CD4-positive, alpha-beta T cell (primary cell): ENCODE measurements at regions not wholly inside any gene's neighbourhood (a gene's known extent, or its start where the extent isn't known, plus 50 kb on each side); places are given as distances from the start of the nearest gene placed in this dataset.

ENCODE experiments used
- ATAC-seq: fragments of 200-7000 bp; cut with Tn5 transposase; one replicate; pipeline ENCODE4 v1.10.0; 2022; ENCODE audit warnings: mild to moderate bottlenecking; ENCODE audit not compliant: poor library complexity
- CTCF ChIA-PET: fragments of 350-600 bp; sonication (Branson Sonifier 250); formaldehyde crosslinking; loops from one replicate; lab custom pipeline; 2021; ENCODE audit warnings: antibody characterized with exemption, inconsistent platforms; lab: Charles Lee
- POLR2A ChIA-PET: fragments of 350-600 bp; sonication (Branson Sonifier 250); formaldehyde crosslinking; loops from one replicate; lab custom pipeline; 2021; ENCODE audit warnings: antibody characterized with exemption, inconsistent platforms; lab: Charles Lee
- DNase-seq, 14 experiments: peaks; one replicate each; pipeline ENCODE4 v3.0.0-alpha.2; 2013 to 2020; ENCODE audit warnings: mixed read lengths in 2 of 14
- H3K27ac ChIP-seq, 2 donors: one replicate each; pipeline versions ENCODE4 v1.5.1 to v1.7.0; 2013; ENCODE audit warnings: low read length in 2 of 2, low read depth in 1 of 2, mild to moderate bottlenecking in 1 of 2
- H3K27me3 ChIP-seq, 2 experiments: 1 replicate in 1 of 2; 2 replicates in 1 of 2; pipeline versions ENCODE4 v1.6.1 to v1.7.0; 2013; ENCODE audit warnings: low read length in 2 of 2, control low read depth in 1 of 2, mild to moderate bottlenecking in 1 of 2, moderate library complexity in 1 of 2; ENCODE audit not compliant: insufficient read depth in 2 of 2, control insufficient read depth in 1 of 2
- H3K36me3 ChIP-seq: one replicate; pipeline ENCODE4 v1.6.1; 2013; ENCODE audit warnings: low read length, control low read depth; ENCODE audit not compliant: insufficient read depth
- H3K4me1 ChIP-seq: one replicate; pipeline ENCODE4 v1.6.1; 2013; ENCODE audit warnings: low read length, control low read depth; ENCODE audit not compliant: insufficient read depth
- H3K4me3 ChIP-seq: one replicate; pipeline ENCODE4 v1.5.1; 2013; ENCODE audit warnings: mild to moderate bottlenecking, low read length, moderate library complexity
- H3K9me3 ChIP-seq, 2 experiments: 1 replicate in 1 of 2; 2 replicates in 1 of 2; pipeline versions ENCODE4 v1.6.1 to v1.7.0; 2013; ENCODE audit warnings: low read length in 2 of 2, mild to moderate bottlenecking in 2 of 2, control low read depth in 1 of 2, moderate library complexity in 1 of 2; ENCODE audit not compliant: control insufficient read depth in 1 of 2, insufficient read depth in 1 of 2
- H3K27ac Mint-ChIP-seq: one replicate; pipeline ENCODE4 v1.8.0; 2020; ENCODE audit warnings: mixed read lengths
- H3K27me3 Mint-ChIP-seq: one replicate; pipeline ENCODE4 v1.8.0; 2021; ENCODE audit warnings: mixed read lengths
- H3K36me3 Mint-ChIP-seq: one replicate; pipeline ENCODE4 v1.8.0; 2021; ENCODE audit warnings: low read depth, mixed read lengths
- H3K4me1 Mint-ChIP-seq: one replicate; pipeline ENCODE4 v1.8.0; 2021; ENCODE audit warnings: low read depth, mixed read lengths
- H3K4me3 Mint-ChIP-seq: one replicate; pipeline ENCODE4 v1.8.0; 2020; ENCODE audit warnings: mild to moderate bottlenecking, mixed read lengths
- H3K9me3 Mint-ChIP-seq: one replicate; pipeline ENCODE4 v1.8.0; 2020; ENCODE audit warnings: mixed read lengths
- intact Hi-C, 2 experiments: fragments of 100-400 bp; cut with DNase I in 1 of 2; cut with micrococcal nuclease in 1 of 2; formaldehyde crosslinking; loops; one replicate each; pipeline versions ENCODE4 v1.15.1 to v1.9.0; 2023 to 2025; cut with DNase I, micrococcal nuclease
- TF ChIP-seq, protein P1 (sequence below): fragments of 200-600 bp; IDR thresholded peaks from one replicate; pipeline ENCODE4 v1.8.0; 2022; ENCODE audit warnings: antibody characterized with exemption, mild to moderate bottlenecking

DNA sequence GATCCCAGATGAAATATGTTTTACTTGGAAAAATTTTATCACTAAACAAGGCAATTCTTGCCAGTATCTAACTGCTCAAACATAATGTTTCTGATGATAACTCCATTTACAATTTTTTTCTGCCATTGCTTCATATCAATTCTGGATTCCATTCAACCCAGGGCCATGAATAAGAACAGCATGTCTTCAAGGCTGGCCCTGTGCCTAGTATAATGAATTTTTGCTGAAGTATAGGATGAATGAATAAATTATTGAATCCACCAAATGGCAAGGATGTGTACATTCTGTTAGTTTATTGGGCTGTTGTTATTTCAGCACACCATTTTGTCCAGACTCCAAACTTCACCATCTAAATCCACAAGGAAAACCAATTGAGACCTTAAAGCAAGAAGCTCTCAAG is 414.7 kb downstream of the HS3ST3B1 start:
- H3K4me3 Mint-ChIP-seq = no peak overlapping the region
- ATAC-seq (no peak), DNase-seq (no peak)
- ChIA-PET CTCF (no interaction called here), POLR2A (no interaction called here)
- Histone ChIP-seq H3K4me3 (no peak overlapping the region), H3K27me3 (peaks cover 0 to 8% of the 10 kb centered on the region in 2 experiments), H3K27ac (no peak overlapping the region), H3K4me1 (no peaks in the 10 kb centered on the region), H3K9me3 (no peaks in the 10 kb centered on the region), H3K36me3 (no peaks in the 10 kb centered on the region)
- no peaks in the 10 kb centered on the region for H3K4me1 Mint-ChIP-seq
- no peak overlapping the region for H3K27ac Mint-ChIP-seq
- intact Hi-C loops = no loop called here
- no peaks in the 10 kb centered on the region for H3K9me3 Mint-ChIP-seq
- peaks cover 17% of the 10 kb centered on the region for H3K27me3 Mint-ChIP-seq
- H3K36me3 Mint-ChIP-seq = no peaks in the 10 kb centered on the region
- TF ChIP-seq, protein P1, sequence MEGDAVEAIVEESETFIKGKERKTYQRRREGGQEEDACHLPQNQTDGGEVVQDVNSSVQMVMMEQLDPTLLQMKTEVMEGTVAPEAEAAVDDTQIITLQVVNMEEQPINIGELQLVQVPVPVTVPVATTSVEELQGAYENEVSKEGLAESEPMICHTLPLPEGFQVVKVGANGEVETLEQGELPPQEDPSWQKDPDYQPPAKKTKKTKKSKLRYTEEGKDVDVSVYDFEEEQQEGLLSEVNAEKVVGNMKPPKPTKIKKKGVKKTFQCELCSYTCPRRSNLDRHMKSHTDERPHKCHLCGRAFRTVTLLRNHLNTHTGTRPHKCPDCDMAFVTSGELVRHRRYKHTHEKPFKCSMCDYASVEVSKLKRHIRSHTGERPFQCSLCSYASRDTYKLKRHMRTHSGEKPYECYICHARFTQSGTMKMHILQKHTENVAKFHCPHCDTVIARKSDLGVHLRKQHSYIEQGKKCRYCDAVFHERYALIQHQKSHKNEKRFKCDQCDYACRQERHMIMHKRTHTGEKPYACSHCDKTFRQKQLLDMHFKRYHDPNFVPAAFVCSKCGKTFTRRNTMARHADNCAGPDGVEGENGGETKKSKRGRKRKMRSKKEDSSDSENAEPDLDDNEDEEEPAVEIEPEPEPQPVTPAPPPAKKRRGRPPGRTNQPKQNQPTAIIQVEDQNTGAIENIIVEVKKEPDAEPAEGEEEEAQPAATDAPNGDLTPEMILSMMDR = no peak

DNA sequence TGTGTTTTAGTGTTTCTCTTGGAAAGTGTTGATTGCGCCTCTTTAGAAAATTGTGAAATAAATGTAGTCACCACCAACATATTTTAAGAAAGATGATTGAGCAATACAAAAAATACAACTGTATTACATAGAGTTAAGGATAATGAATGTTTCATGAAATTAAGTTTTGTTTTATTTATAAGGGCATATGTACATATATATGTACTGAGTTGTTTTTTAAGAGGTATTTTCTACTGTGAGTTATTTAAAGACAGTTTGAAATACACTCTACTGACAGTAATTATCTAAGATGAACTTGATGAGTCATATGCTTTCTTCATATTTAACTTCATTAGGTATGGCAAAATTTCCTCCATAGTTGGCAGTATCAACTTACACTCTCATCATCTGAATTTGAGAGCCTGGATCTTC is 411.7 kb downstream of the HS3ST3B1 start:
- Histone ChIP-seq H3K27me3 (no peaks in the 10 kb centered on the region), H3K27ac (no peak overlapping the region), H3K36me3 (no peaks in the 10 kb centered on the region), H3K4me1 (no peaks in the 10 kb centered on the region), H3K9me3 (no peaks in the 10 kb centered on the region), H3K4me3 (no peak overlapping the region)
- Mint-ChIP-seq H3K36me3 (no peaks in the 10 kb centered on the region), H3K9me3 (no peaks in the 10 kb centered on the region), H3K27ac (no peak overlapping the region), H3K27me3 (peaks cover 6% of the 10 kb centered on the region), H3K4me3 (no peak overlapping the region), H3K4me1 (no peaks in the 10 kb centered on the region)
- intact Hi-C loops = no loop called here
- DNase-seq (no peak), ATAC-seq (no peak)
- CTCF ChIA-PET = no interaction called here
- TF ChIP-seq, protein P1 = no peak
- POLR2A ChIA-PET = no interaction called here

DNA sequence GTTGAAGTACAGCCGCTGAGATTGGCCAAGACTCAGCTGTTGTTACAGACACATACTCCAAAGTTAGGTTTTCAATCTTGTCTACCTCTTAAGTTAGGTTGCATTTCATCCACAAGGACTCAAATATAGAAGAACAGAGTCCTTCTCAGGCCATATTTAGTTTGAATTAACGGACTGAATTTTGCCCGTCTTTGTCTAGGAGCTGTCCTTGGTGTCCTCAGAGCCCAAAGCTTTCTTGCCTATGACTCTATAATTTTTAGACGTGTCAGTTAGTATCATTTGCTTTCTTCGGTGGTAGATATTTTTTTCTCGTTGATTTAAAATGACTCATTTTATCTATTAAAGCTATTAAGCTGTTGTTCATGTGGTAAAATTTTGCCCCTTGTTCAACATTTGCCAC is 403.2 kb downstream of the HS3ST3B1 start:
- ChIA-PET CTCF (no interaction called here), POLR2A (no interaction called here)
- Histone ChIP-seq H3K27ac (no peak overlapping the region), H3K27me3 (no peaks in the 10 kb centered on the region), H3K9me3 (no peaks in the 10 kb centered on the region), H3K4me1 (no peaks in the 10 kb centered on the region), H3K4me3 (no peak overlapping the region), H3K36me3 (no peaks in the 10 kb centered on the region)
- Mint-ChIP-seq H3K9me3 (no peaks in the 10 kb centered on the region), H3K27ac (no peak overlapping the region), H3K27me3 (no peaks in the 10 kb centered on the region), H3K36me3 (no peaks in the 10 kb centered on the region), H3K4me3 (no peak overlapping the region), H3K4me1 (no peaks in the 10 kb centered on the region)
- intact Hi-C loops = no loop called here
- ATAC-seq = no peak
- TF ChIP-seq, protein P1 = no peak
- DNase-seq = no peak
